HG02884 (cell line): ENCODE measurements at regions not wholly inside any gene's neighbourhood (a gene's known extent, or its start where the extent isn't known, plus 50 kb on each side); places are given as distances from the start of the nearest gene placed in this dataset.

Experiments used
- ATAC-seq: cut with Tn5 transposase; IDR thresholded peaks from one replicate; pipeline ENCODE4 v1.9.1; 2021; ENCODE audit warnings: mild to moderate bottlenecking, moderate library complexity; ENCODE audit not compliant: unreplicated experiment

DNA sequence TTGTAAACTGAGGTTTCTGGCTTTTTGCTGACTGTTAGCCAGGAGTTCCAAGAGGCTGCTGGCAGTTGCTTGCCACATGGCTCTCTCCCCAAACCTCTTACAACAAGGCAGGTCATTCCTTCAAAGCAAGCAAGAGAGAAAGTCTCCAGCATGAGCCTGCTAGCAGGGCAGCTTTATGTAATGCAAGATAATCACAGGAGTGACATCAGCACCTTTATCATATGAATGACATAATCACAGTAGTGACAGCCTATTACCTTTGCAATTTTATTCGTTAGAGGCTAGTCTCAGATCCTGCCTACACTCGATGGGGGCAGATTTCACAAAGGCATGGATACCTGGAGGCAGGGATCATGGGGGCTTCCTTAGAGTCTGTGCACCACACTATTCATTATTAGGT lies 79.5 kb upstream of the KCNJ16 start:
- no peak for ATAC-seq

DNA sequence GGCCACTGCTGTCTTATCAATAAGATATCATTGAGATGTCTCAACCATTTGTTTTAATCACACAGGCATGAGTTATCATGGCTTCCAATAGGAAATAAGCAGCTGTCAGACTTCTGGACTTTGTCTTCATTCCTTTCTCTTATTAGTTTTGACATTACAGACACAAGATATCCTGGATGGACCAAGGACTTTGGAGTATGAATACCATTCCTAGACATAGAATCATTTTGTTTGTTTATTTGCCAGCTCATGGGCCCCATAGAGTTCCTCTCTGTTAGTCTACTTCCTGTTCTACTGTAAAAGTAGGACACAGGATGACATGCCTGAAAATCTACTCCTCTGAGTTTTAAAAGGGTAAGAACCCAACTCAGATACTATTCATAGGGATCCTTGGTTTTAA lies 77.7 kb upstream of the KCNJ16 start:
- ATAC-seq: no peak

DNA sequence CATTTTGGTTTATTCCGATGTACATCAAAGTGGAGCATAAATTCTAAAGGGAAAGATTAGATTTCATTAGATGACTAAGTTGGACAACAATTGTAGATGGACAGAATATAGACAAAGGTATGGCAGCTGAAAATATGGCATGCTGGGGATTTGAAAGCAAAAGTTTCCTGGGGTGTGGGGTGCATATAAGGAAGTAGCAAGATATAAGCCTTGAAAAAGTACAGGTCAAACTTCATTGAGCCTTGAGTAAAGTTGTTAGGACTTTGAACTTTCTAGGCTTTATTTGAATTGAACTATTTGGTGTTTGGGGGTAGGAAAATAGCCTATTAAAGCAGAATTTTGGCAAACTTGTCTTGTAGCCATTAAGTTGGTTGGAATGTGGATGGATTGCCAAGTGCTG lies 75.8 kb upstream of the KCNJ16 start:
- no peak for ATAC-seq

DNA sequence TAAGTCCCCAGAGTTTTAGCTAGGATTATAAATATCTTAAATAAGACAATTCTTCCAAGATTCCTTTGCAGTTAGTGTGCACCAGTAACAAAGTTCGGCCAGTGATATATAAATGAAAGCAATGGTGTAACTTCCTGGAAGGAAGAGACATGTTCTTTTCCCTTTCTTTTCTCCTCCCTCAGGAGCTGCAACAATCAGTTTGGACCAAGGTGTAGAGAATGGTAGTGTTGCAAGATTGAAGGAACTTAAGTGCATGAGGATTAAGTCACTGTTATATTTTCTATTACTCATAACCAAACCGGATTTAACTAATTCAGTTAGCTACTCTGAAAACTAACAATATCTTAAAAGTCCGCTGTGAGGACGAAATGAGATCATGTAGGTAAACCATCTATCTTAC lies 68.9 kb upstream of the KCNJ16 start:
- ATAC-seq: no peak

DNA sequence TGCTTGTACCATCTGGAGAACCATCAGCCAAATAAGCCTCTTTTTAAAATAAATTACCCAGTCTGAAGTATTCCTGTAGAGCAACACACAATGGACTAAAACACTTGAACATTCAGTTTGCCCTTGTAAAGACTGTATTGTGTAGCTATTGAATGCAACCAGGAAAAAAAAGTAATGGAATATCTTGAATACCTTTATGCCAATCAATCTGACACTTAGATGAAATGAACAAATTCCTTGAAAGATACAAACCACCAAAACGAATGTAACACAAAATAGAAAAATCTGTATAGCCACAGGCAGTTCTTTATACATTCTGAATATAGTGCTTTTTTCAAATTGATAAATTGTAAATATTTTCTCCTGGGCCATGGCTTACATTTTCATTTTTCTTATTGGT lies 63.3 kb upstream of the KCNJ16 start:
- no peak for ATAC-seq

DNA sequence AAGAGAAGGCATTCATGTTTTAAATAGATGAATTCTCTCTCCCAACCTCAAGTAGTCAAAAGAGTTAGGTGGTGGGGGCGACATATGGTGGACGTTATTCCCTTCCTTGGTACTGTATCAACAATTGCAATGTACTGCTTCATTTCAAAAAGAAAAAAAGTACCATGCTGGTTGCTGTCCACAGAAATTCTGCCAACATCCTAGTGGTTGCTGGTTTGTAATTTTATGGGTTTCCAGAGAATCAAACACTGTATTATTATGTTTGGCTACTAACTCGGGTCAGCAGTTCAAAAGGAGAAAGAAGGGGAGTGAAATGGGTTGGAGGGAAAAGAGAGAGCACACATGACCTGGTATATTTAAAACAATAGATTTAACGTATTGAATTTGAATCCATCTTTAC lies 61.1 kb upstream of the KCNJ16 start:
- no peak for ATAC-seq

DNA sequence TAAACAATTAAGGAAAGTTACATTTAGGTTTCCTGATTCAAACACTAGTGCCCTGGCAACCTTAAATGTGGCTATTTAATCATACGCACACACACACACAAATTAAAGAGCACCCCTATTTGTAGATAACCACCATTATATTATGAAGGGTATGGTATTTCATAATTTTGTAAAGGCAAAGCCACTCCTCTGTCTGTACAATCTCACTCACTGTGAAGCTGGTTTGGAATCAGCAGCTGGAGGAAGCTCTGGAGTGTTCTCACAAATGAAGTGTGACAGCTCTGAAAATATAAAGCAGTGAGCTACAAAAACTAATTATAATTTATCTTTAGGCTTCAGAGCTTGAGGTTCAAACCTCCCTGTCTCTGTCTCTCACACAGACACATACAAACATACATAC lies 57.9 kb upstream of the KCNJ16 start:
- ATAC-seq: no peak

DNA sequence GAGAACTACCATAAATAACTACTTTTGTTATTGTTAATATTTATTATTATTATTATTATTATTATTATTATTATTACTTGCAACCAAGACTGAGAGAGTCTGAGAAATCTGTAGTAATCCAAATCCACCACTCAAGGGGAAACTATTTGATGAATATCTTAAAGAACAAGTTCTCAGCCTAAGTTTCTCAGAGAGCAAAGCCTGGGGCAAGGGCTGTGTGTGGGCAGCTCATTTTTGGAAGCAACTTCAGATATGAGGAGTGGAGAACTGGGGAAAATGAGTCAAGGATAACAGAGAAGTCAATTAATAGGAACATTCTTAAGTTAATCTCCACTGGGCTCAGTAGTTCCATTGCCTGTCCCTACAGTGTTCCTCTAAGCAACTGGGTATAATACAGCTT lies 57.1 kb upstream of the KCNJ16 start:
- ATAC-seq: no peak

DNA sequence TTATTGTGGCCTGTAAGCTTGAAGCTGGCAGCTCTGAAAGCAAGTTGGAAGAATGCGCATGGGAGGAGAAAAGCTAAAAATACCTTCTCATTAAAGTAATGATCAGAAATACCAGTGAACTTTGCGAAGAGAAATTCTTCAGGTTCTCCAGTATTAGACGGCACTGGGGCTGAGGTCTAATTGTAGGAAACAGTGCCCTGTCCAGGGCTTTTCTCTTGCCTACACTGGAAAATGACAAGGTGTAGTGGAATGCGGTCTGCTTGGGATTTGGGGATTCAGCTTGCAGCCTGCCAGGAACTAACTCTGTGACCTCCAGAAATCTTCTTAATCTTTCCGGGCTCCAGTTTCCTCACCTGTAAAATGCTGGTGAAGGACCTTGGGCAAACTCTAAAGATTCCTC lies 53.3 kb upstream of the KCNJ16 start:
- ATAC-seq: no peak

DNA sequence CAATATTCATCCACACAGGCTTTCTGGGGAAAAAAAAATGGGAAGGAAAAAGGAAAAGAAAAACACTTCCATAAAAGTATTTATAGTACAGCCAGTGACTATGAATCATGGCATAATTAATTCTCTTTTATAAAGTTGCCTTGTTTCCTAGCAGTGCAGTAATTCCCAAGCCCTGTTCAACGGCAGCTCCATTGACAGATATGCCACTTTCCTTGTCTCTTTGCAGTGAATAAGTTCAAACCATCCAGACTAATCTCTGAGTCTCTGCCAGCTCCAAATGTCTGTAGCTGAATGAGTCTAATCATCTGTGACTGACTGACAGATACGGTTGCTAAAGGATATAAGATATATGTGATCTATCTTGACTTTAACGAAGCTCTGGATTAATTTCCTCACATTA lies 52.9 kb upstream of the KCNJ16 start:
- no peak for ATAC-seq

DNA sequence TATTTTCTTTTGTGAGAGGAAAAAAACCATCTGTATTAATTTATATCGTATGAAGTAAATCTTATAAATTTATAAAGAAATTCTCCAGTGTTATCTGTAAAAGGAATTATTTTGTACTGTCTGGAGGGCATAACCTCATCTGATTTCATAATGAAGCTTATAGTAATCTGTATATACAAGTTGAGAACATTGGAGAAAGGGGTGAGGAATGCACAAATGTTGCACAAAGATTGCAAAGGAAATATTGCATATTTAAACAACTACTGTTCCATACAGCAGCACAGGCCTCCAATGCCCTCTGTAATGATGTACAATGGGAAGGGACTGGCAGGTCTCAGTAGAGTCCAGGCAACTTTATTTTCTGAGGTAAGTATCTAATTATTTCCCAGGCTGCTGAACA lies 50.8 kb upstream of the KCNJ16 start:
- no peak for ATAC-seq
